Subcutaneous abdominal adipose tissue (tissue), 5 donors: ENCODE measurements at regions not wholly inside any gene's neighbourhood (a gene's known extent, or its start where the extent isn't known, plus 50 kb on each side); places are given as distances from the start of the nearest gene placed in this dataset.

Experiments
- H3K27ac ChIP-seq: one replicate; pipeline ENCODE4 v1.7.0; 2013; ENCODE audit warnings: low read depth, mild to moderate bottlenecking, inconsistent platforms, low read length, moderate library complexity
- H3K27me3 ChIP-seq, 5 donors: one replicate each; pipeline ENCODE4 v1.7.0; 2013; ENCODE audit warnings: low read length in 5 of 5, inconsistent platforms in 1 of 5; ENCODE audit not compliant: control insufficient read depth in 5 of 5, insufficient read depth in 4 of 5
- H3K36me3 ChIP-seq, 5 donors: one replicate each; pipeline ENCODE4 v1.7.0; 2013; ENCODE audit warnings: low read length in 5 of 5; ENCODE audit not compliant: control insufficient read depth in 5 of 5, insufficient read depth in 5 of 5
- H3K4me1 ChIP-seq, 5 donors: one replicate each; pipeline ENCODE4 v1.7.0; 2013; ENCODE audit warnings: low read length in 5 of 5, mild to moderate bottlenecking in 3 of 5, moderate library complexity in 1 of 5; ENCODE audit not compliant: control insufficient read depth in 5 of 5, insufficient read depth in 5 of 5
- H3K4me3 ChIP-seq, 5 donors: one replicate each; pipeline ENCODE4 v1.7.0; 2013; ENCODE audit warnings: low read length in 5 of 5, low read depth in 1 of 5
- H3K9ac ChIP-seq, 5 donors: one replicate each; pipeline ENCODE4 v1.7.0; 2013; ENCODE audit warnings: low read length in 5 of 5, mild to moderate bottlenecking in 4 of 5, moderate library complexity in 3 of 5
- H3K9me3 ChIP-seq, 5 donors: one replicate each; pipeline ENCODE4 v1.7.0; 2013; ENCODE audit warnings: low read length in 5 of 5; ENCODE audit not compliant: control insufficient read depth in 5 of 5
- donor health status: healthy.
- donor health status: healthy.
- donor health status: healthy.
- donor health status: healthy.
- donor health status: healthy.

GRCh38 chr9:90088434-90088833 is 483.6 kb downstream of the GADD45G start:
- H3K4me1 ChIP-seq: peaks cover 0 to 13% (median 3%) of the 10 kb centered on the region in 5 donors
- no peak overlapping the region for H3K4me3 ChIP-seq
- no peak overlapping the region for H3K9ac ChIP-seq
- no peak overlapping the region for H3K27ac ChIP-seq
- H3K9me3 ChIP-seq: no peaks in the 10 kb centered on the region
- H3K36me3 ChIP-seq: no peaks in the 10 kb centered on the region
- H3K27me3 ChIP-seq: peaks cover 0 to 3% (median 0%) of the 10 kb centered on the region in 5 donors

- Histone ChIP-seq H3K4me3 (no peak overlapping the region), H3K9me3 (no peaks in the 10 kb centered on the region), H3K9ac (no peak overlapping the region), H3K36me3 (no peaks in the 10 kb centered on the region), H3K27me3 (peaks cover 0 to 3% (median 0%) of the 10 kb centered on the region in 5 donors), H3K4me1 (peaks cover 0 to 13% (median 3%) of the 10 kb centered on the region in 5 donors), H3K27ac (no peak overlapping the region)
These were observed 484.0 kb downstream of the GADD45G start for GRCh38 chr9:90088856-90089255.

DNA sequence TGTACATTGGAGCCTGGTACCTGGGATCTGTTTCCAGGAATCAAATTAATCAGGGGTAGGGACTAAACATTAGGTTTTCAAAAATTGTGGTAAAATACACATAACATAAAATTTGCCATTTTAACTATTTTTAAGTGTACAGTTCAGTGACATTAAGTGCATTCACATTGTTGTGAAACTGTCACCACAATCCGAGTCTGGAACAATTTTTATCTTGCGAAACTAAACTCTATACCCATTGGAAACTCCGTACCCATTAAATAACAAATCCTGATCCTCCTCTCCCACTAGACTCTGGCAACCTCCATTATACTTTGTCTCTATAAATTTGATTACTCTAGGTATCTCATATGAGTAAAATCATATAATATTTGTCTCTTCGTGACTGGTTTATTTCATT is 486.2 kb downstream of the GADD45G start:
- Histone ChIP-seq H3K36me3 (no peaks in the 10 kb centered on the region), H3K27me3 (peaks cover 0 to 3% (median 0%) of the 10 kb centered on the region in 5 donors), H3K9me3 (no peaks in the 10 kb centered on the region), H3K27ac (no peak overlapping the region), H3K4me3 (no peak overlapping the region), H3K9ac (no peak overlapping the region), H3K4me1 (peaks cover 0 to 7% (median 0%) of the 10 kb centered on the region in 5 donors)

GRCh38 chr9:90092508-90092907 is 487.7 kb downstream of the GADD45G start:
- Histone ChIP-seq H3K9me3 (no peaks in the 10 kb centered on the region), H3K27me3 (peaks cover 0 to 3% (median 0%) of the 10 kb centered on the region in 5 donors), H3K9ac (no peak overlapping the region), H3K4me3 (no peak overlapping the region), H3K4me1 (no peaks in the 10 kb centered on the region), H3K27ac (no peak overlapping the region), H3K36me3 (no peaks in the 10 kb centered on the region)

GRCh38 chr9:90095682-90096081 is 490.9 kb downstream of the GADD45G start:
- Histone ChIP-seq H3K27me3 (peaks cover 0 to 3% (median 0%) of the 10 kb centered on the region in 5 donors), H3K36me3 (no peaks in the 10 kb centered on the region), H3K9ac (no peak overlapping the region), H3K9me3 (no peaks in the 10 kb centered on the region), H3K4me1 (no peaks in the 10 kb centered on the region), H3K27ac (no peak overlapping the region), H3K4me3 (no peak overlapping the region)

- H3K9ac ChIP-seq: no peak overlapping the region
- no peak overlapping the region for H3K27ac ChIP-seq
- no peaks in the 10 kb centered on the region for H3K4me1 ChIP-seq
- H3K36me3 ChIP-seq: no peaks in the 10 kb centered on the region
- H3K9me3 ChIP-seq: no peaks in the 10 kb centered on the region
- H3K27me3 ChIP-seq: peaks cover 0 to 3% (median 0%) of the 10 kb centered on the region in 5 donors
- no peak overlapping the region for H3K4me3 ChIP-seq
These were observed 492.4 kb downstream of the GADD45G start for GRCh38 chr9:90097237-90097636.

GRCh38 chr9:90098408-90098807 is 493.6 kb downstream of the GADD45G start:
- no peak overlapping the region for H3K4me3 ChIP-seq

DNA sequence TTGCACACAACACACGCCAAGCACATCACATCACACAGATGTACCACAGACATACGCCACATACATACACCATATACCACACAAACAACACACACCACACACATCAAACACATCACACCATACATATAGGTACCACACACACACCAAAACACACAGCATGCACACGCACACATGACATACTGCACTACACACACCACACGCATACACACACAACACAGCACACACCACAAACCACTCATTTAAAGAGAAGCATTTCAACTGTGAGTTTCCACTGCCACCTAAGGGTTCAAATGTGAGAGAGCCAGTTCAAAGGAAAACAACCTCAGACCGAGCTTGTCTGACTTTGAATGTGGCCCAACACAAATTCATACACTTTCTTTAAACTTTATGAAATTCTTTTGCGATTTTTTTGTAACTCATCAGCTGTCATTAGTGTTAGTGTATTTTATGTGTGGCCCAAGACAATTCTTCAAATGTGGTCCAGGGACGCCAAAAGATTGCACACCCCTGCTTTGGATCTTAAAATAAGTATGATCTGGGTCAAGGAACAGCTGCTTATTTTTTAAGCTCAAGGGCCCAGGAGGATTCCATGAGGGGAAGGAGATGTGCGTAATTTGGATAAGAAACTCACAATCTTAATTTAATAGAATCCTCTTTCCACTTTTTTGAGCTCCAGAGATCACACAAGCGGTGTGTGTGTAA is 494.6 kb downstream of the GADD45G start:
- no peak overlapping the region for H3K4me3 ChIP-seq
- no peaks in the 10 kb centered on the region for H3K27me3 ChIP-seq
- no peaks in the 10 kb centered on the region for H3K36me3 ChIP-seq
- no peak overlapping the region for H3K27ac ChIP-seq
- no peak overlapping the region for H3K9ac ChIP-seq
- H3K4me1 ChIP-seq: no peaks in the 10 kb centered on the region
- no peaks in the 10 kb centered on the region for H3K9me3 ChIP-seq

More at GRCh38 chr9:90098408-90098807, 493.6 kb downstream of the GADD45G start:
- Histone ChIP-seq H3K36me3 (no peaks in the 10 kb centered on the region), H3K9me3 (no peaks in the 10 kb centered on the region), H3K27ac (no peak overlapping the region), H3K4me1 (no peaks in the 10 kb centered on the region), H3K27me3 (no peaks in the 10 kb centered on the region), H3K9ac (no peak overlapping the region)

DNA sequence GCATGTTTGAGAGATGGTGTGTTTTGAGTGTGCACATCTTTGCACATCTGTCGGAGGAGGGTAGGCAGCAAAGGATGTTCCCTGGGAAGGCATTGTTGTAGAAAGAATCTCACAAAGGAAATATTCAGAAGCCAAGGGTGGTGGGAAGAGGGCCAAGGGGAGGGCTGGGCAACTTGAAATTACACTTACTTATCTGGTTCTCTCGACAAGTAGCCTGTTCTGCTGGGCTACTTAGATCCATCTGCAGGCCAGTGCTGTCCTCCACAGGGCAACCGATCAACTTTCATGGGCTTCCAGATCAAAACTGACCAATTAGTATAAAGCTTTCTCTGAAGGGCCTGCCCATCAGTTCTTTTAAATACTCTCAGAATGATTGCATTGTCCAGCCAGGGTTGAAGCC is 495.2 kb downstream of the GADD45G start:
- H3K27ac ChIP-seq: no peak overlapping the region
- H3K27me3 ChIP-seq: no peaks in the 10 kb centered on the region
- no peaks in the 10 kb centered on the region for H3K36me3 ChIP-seq
- no peak overlapping the region for H3K4me3 ChIP-seq
- no peaks in the 10 kb centered on the region for H3K9me3 ChIP-seq
- H3K9ac ChIP-seq: no peak overlapping the region
- no peaks in the 10 kb centered on the region for H3K4me1 ChIP-seq

DNA sequence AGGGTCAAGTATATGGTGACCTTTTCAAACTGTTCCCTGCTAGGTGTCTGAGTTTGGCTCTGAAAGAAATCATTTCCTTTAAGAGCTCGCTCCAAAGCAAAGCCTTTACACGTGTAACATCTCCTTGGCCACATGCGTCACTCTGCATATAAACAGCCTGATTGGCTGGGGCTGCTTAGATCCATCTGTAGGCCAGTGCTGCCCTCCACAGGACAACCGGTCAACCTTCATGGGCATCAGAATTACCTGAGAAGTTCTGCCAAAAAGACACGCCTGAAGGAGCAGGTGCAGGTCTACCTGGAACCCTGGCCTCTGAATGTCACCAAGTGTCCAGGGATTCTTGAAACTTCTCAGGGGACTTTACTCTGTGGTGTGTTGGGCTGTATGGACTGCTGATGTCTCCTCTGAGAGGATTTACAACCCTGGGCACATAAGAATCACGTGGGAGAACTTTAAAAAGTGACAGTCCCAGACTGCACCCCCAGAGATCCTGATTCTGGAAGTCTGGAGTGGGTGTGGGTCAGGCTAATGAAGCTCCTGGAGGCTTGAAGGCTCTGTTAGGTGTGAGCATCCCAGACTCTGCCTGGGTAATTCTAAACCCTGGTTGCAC is 497.6 kb downstream of the GADD45G start:
- H3K36me3 ChIP-seq: no peaks in the 10 kb centered on the region
- H3K9ac ChIP-seq: no peak overlapping the region
- no peaks in the 10 kb centered on the region for H3K9me3 ChIP-seq
- H3K27ac ChIP-seq: no peak overlapping the region
- no peak overlapping the region for H3K4me3 ChIP-seq
- H3K4me1 ChIP-seq: peaks cover 0 to 7% (median 5%) of the 10 kb centered on the region in 5 donors
- no peaks in the 10 kb centered on the region for H3K27me3 ChIP-seq
